ENCODE measurements at regions not wholly inside any gene's neighbourhood (a gene's known extent, or its start where the extent isn't known, plus 50 kb on each side); places are given as distances from the start of the nearest gene placed in this dataset.

- peak; percentile 86 for DNase-seq (ENCODE audit: extremely low read depth, low read depth)
Measured at GRCh38 chr1:239816081-239816782, 275.5 kb upstream of the FMN2 start.

- DNase-seq (ENCODE audit: extremely low read depth, low read depth): no peak
Measured at GRCh38 chr1:239817276-239817675, 274.4 kb upstream of the FMN2 start.

GRCh38 chr1:239817801-239818200, 273.9 kb upstream of the FMN2 start:
- no peak for DNase-seq (ENCODE audit: extremely low read depth, low read depth)

GRCh38 chr1:239819096-239819495, 272.6 kb upstream of the FMN2 start:
- no peak for DNase-seq (ENCODE audit: extremely low read depth, low read depth)

- DNase-seq (ENCODE audit: extremely low read depth, low read depth): no peak
Measured at GRCh38 chr1:239819756-239820250, 271.9 kb upstream of the FMN2 start.

- no peak for DNase-seq (ENCODE audit: extremely low read depth, low read depth)
Measured at GRCh38 chr1:239823852-239824251, 267.8 kb upstream of the FMN2 start.

- DNase-seq (ENCODE audit: extremely low read depth, low read depth): no peak
Measured at GRCh38 chr1:239826211-239826610, 265.5 kb upstream of the FMN2 start.

GRCh38 chr1:239826736-239827135, 264.9 kb upstream of the FMN2 start:
- no peak for DNase-seq (ENCODE audit: extremely low read depth, low read depth)

- DNase-seq (ENCODE audit: extremely low read depth, low read depth): no peak
Measured at GRCh38 chr1:239829535-239829934, 262.1 kb upstream of the FMN2 start.

GRCh38 chr1:239831577-239832355, 259.9 kb upstream of the FMN2 start:
- no peak for DNase-seq (ENCODE audit: extremely low read depth, low read depth)

GRCh38 chr1:239833723-239834122, 258.0 kb upstream of the FMN2 start:
- no peak for DNase-seq (ENCODE audit: extremely low read depth, low read depth)

- DNase-seq (ENCODE audit: extremely low read depth, low read depth): no peak
Measured at GRCh38 chr1:239835946-239836440, 255.7 kb upstream of the FMN2 start.

- no peak for DNase-seq (ENCODE audit: extremely low read depth, low read depth)
Measured at GRCh38 chr1:239840336-239840735, 251.3 kb upstream of the FMN2 start.

- DNase-seq (ENCODE audit: extremely low read depth, low read depth): no peak
Measured at GRCh38 chr1:239840790-239841189, 250.9 kb upstream of the FMN2 start.

GRCh38 chr1:239841631-239842030, 250.1 kb upstream of the FMN2 start:
- DNase-seq (ENCODE audit: extremely low read depth, low read depth): no peak

GRCh38 chr1:239843541-239843940, 248.1 kb upstream of the FMN2 start:
- no peak for DNase-seq (ENCODE audit: extremely low read depth, low read depth)

- DNase-seq (ENCODE audit: extremely low read depth, low read depth): no peak
Measured at GRCh38 chr1:239844833-239845232, 246.8 kb upstream of the FMN2 start.

- no peak for DNase-seq (ENCODE audit: extremely low read depth, low read depth)
Measured at GRCh38 chr1:239854922-239855321, 236.8 kb upstream of the FMN2 start.

- DNase-seq (ENCODE audit: extremely low read depth, low read depth): no peak
Measured at GRCh38 chr1:239856067-239856466, 235.6 kb upstream of the FMN2 start.

GRCh38 chr1:239856924-239857323, 234.8 kb upstream of the FMN2 start:
- no peak for DNase-seq (ENCODE audit: extremely low read depth, low read depth)

- peak; percentile 83 for DNase-seq (ENCODE audit: extremely low read depth, low read depth)
Measured at GRCh38 chr1:239858057-239858456, 233.6 kb upstream of the FMN2 start.

GRCh38 chr1:239858529-239858928, 233.2 kb upstream of the FMN2 start:
- DNase-seq (ENCODE audit: extremely low read depth, low read depth): no peak
